ENCODE measurements at regions not wholly inside any gene's neighbourhood (a gene's known extent, or its start where the extent isn't known, plus 50 kb on each side); places are given as distances from the start of the nearest gene placed in this dataset.

DNA sequence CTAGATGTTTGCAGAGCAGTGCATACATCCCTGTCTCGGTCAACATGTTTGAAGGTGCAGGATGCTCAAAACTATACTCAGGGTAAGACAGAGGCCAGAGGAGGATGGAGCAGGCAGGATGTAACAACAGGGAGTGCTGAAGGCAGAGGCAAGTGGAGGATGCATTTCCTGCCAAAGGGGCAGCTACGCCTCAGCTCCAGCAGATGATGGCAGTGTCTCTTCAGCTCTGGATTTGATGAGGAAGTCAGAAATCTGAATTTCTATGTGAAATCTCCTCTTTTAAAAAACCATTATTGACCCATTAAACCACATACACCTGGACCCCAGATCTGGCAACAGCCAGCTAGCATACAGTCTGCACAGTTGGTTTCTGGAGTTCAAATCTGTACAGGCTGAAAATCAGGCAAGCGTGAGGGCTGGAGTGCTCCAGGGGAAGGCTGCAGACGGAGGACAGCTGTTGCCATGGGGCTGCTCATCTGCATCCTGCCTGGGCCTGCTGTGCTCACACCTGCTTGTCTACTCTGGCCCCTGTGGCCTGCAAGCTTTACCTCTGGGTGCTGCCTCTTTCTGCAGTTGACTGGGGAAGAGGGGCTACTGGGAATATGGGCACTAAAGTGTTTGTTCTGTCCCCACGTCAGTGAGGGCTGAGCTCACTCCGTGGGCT lies 152.9 kb upstream of the SLC28A3 start:
- TF ChIP-seq, protein P1, sequence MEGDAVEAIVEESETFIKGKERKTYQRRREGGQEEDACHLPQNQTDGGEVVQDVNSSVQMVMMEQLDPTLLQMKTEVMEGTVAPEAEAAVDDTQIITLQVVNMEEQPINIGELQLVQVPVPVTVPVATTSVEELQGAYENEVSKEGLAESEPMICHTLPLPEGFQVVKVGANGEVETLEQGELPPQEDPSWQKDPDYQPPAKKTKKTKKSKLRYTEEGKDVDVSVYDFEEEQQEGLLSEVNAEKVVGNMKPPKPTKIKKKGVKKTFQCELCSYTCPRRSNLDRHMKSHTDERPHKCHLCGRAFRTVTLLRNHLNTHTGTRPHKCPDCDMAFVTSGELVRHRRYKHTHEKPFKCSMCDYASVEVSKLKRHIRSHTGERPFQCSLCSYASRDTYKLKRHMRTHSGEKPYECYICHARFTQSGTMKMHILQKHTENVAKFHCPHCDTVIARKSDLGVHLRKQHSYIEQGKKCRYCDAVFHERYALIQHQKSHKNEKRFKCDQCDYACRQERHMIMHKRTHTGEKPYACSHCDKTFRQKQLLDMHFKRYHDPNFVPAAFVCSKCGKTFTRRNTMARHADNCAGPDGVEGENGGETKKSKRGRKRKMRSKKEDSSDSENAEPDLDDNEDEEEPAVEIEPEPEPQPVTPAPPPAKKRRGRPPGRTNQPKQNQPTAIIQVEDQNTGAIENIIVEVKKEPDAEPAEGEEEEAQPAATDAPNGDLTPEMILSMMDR (IDR thresholded peaks at IDR 0.05; ENCODE audit: low read depth, low read length) = no peak
- TF ChIP-seq, protein P2, sequence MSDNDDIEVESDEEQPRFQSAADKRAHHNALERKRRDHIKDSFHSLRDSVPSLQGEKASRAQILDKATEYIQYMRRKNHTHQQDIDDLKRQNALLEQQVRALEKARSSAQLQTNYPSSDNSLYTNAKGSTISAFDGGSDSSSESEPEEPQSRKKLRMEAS (IDR thresholded peaks at IDR 0.05; ENCODE audit: low read depth, low read length) = no peak
- no peak for TF ChIP-seq POLR2A (IDR thresholded peaks at IDR 0.05; ENCODE audit: extremely low read depth, insufficient read length)
- TF ChIP-seq MYC (IDR thresholded peaks at IDR 0.05; ENCODE audit: low read depth, low read length) = no peak
